Non-pigmented ciliary epithelial cell (primary cell): ENCODE measurements at regions not wholly inside any gene's neighbourhood (a gene's known extent, or its start where the extent isn't known, plus 50 kb on each side); places are given as distances from the start of the nearest gene placed in this dataset.

Experiments used
- DNase-seq: peaks from one replicate; pipeline ENCODE4 v3.0.0-alpha.2; 2010; ENCODE audit warnings: low read depth

GRCh38 chr18:25445430-25445829, 93.5 kb upstream of the ZNF521 start:
- no peak for DNase-seq

DNA sequence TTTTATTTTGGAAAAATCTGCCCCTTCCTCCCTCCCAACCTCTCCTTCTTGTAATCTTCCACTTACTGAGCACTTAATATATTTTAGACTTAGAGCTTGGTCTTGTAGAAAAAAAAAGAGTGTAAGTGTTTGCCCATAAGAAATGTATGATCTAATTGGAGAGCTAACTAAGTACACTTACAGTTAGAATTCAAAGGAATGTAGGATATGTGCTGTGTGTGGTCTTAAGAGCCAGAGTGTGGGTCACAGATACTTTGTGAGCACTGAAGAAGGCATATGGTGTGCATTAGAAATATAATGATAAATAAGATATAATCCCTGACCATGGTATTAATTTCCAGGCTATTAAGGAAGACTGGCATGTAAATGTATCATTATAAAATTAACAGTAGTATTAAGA, 91.8 kb upstream of the ZNF521 start:
- DNase-seq: no peak

DNA sequence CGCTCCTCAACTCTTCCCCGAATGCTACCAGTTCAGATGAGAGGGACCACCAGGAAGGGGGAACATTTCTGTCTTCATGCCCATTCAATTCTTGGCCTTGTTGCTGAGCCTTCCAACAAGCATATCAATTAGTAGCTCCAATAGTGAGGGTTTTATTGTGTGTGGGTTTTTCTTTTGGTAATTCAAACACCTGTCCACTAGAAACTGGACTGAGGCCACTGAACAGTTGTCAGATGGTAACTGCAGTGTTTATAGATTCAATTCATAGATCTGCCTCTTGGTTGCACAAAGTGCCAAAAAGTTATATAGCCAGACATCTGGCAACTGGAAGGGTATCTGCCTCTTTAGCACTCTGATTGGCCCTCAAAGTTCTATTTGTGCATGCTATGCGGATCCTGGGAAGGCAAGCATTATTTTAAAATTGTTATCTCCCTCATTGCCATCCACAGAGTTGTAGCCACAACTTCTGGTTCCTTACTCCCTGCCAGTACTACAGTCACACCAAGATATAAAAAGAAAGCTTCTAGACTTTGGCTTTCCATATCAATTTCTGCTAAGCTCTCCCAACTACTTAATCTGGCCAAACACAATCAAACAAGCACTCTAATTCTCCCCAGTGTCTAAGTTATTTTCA, 83.3 kb upstream of the ZNF521 start:
- no peak for DNase-seq

DNA sequence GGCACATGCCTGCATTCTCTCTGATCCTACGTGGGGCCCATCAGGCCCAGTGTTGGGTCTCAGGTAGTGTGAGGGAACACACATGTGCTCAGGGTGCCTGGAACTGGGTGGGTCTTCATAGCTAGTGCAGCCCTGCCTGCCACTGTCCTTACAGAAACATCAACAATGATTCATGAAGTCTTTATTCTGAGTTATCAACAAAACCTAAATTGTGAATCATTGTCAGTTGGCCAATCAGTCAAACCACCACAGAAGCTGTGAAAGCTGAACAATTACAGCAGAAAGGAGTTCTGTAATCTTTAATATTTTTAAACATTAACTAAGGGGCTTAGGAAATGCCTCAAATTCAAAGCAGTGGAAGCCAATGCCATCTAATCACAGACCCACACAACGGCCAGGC, 82.8 kb upstream of the ZNF521 start:
- DNase-seq: no peak

DNA sequence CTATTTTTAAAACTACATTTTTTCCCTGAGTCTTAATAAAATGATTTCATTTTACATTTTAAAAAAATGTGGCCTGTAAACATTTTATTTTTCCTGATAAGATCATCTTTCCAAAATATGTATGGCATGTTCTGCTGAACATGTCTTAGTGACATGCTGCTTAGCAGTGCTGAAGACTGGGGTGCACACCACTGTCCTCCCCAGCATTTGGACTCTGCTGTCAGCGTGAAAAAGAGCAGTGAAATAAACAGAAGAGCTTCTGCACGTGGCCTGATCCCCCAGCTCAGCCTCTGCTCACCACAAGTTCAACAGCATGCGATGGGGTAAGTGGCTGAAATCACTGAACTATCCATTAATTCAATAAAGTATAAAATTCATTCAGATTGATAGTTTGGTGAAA, 81.6 kb upstream of the ZNF521 start:
- no peak for DNase-seq

DNA sequence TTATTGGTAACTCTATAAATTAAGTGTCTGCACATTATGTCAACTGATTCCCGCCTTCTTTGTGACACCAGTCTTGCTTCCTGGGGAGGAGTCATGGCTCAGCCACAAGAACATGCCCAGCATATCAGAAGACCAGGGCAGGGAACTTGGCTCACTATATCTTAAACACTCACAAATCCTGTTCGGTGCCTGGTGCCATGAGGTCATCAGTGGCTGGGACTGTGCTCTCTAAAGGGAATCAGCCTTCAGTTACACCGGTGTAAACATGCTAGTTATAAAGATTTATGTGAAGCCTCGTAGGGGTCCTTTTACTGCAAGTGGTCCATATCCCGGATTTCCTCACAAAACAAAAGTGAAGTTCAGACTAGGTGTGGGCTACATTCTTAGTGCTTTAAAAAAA, 73.1 kb upstream of the ZNF521 start:
- no peak for DNase-seq

- DNase-seq: no peak
Observed at GRCh38 chr18:25423760-25424159, 71.8 kb upstream of the ZNF521 start.

- no peak for DNase-seq
Observed at GRCh38 chr18:25423267-25423666, 71.3 kb upstream of the ZNF521 start.

- no peak for DNase-seq
Observed at GRCh38 chr18:25422230-25422629, 70.3 kb upstream of the ZNF521 start.

DNA sequence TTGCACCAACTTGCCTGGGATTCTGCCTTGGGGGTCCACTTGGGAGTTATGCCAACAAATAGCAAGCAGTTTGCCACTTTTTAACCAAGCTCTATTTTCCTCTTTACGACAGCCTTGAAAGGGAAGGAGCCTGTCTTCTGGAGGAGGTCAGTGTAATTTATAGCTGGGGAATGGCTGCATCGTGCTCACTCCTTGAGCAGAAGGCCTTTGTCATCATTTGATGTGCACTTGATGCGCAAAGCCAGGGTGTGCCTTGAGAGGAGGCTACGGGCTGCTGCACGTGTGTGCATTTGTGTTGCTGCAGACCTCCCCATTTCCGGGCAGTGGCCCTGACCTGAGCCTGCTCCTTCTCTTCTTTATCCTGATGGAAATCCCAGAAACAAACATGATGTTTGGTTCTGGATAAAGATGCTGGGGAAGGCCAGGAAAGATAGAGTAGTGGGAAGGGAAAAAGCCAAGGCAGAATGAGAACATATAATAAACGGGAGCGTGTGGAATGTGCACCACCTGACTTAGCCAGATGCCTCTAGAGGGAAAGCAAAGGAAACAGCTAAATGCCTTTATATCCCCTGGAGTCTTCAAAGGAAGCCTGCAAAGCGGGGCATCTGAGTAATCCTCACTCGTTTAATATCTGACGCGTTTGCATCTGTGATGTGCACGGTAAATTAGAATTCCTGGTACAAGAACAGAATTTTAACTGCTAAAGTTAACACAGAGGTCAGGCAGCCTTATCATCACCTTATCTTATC, 68.3 kb upstream of the ZNF521 start:
- DNase-seq: no peak

DNA sequence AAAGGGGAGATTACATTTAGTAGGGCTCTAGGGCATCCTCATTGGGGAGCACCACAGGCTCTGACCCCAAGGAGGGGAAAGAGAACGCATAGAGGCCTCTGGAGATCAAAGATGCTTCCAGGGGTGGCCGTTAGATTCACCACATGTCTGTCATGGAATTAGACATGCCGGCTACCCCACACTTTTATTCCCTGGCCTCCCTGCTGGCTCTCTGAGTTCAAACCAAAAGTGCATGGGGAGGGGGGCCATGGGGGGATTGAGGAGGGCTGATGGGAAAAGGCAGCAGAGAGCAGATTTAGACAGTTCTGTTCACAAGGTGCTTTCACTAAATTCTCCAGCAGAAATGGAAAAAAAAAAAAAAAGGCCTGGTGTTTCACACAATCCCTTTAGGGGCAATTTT, 64.4 kb upstream of the ZNF521 start:
- DNase-seq: no peak

- no peak for DNase-seq
Observed at GRCh38 chr18:25409971-25410370, 58.0 kb upstream of the ZNF521 start.

DNA sequence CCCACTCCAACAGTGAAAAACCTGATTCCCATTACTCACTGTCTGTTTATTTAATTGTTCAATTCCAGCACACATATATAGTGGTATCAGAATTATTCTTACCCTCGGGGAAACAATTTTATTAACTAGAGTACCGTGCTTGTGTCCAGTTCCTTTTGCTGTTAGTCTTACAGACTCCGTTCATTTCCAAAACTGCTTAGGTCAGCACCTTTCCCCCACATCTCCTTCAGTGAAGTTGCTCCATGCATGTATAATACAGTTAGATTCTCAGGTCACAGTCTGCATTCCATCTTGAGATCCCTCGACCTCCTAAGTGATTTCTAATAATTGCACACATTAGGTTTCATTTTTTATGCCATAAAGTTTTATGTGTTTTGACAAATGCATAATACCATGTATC, 56.3 kb upstream of the ZNF521 start:
- DNase-seq: no peak
